ENCODE measurements at regions not wholly inside any gene's neighbourhood (a gene's known extent, or its start where the extent isn't known, plus 50 kb on each side); places are given as distances from the start of the nearest gene placed in this dataset.

DNA sequence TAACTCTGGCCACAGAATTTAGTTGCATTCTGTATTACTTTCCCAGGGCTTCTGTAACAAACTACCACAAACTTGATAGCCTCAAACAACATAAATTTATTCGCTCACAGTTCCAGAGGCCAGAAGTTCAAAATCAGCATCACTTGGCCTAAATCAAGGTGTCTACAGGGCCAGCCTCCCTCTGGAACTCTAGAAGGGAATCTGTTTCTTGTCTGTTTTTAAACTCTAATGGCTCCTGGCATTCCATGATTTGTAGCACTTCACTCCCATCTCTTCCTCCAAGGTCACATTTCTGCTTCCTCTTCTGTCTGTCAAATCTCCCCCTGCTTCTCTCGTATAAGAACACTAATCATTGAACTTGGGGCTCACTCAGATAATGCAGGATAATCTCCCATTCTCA, 151.9 kb upstream of the ARPP21 start:
- H3K27me3 ChIP-seq (ENCODE audit: insufficient read depth, low read length): no peaks in the 10 kb centered on the region
- no peak overlapping the region for H3K4me3 ChIP-seq (ENCODE audit: low read depth, low read length)
- H3K79me2 ChIP-seq (ENCODE audit: control insufficient read depth, insufficient read depth, low read length, unreplicated experiment): no peaks in the 10 kb centered on the region
- H3K4me1 ChIP-seq (ENCODE audit: control insufficient read depth, insufficient read depth, low read length, unreplicated experiment): no peaks in the 10 kb centered on the region
- H3K36me3 ChIP-seq (ENCODE audit: insufficient read depth, low read length): no peaks in the 10 kb centered on the region
- H3K27ac ChIP-seq (ENCODE audit: low read depth, low read length): no peak overlapping the region
- H2AFZ ChIP-seq (ENCODE audit: low read length, unreplicated experiment): no peak overlapping the region

DNA sequence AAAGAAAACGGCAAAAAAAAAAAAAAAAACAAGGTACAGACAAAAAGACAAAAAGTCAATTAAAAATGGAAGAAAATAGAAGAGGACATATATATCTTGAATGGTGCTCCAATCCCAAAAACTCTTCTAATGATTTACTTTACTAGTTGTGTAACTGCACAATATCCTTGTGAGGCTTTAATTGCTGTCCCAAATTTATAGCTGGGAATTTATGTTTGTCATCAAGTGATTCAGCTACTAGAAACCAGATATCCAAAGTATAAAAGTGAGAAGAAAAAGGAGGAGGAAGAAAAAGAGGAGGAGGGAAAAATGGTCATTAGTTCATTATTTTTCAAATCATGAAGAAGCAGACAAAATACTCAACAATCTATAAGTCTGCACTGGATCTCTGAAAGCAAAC, 150.8 kb upstream of the ARPP21 start:
- H2AFZ ChIP-seq (ENCODE audit: low read length, unreplicated experiment): no peak overlapping the region

DNA sequence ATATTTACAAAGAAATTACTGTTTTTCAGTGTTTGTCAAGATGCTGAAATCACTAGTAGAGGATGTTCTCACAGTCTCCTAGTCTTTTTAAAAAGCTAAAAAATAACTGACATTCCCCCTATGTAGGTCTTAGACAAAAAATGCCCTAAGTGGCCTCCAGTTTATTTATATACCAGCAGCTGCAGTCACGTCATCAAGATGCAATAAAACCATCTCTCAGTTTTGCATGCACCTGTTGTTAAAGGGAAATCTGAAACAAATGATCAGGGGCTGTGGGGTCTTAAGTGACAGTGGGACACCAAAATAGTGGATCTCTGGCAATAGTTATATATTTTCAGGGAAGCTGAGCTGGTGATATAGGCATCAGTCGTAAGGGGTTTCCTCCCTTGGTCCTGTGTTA, 146.5 kb upstream of the ARPP21 start:
- Histone ChIP-seq H3K4me3 (ENCODE audit: low read depth, low read length) (no peak overlapping the region), H3K79me2 (ENCODE audit: control insufficient read depth, insufficient read depth, low read length, unreplicated experiment) (no peaks in the 10 kb centered on the region), H3K4me1 (ENCODE audit: control insufficient read depth, insufficient read depth, low read length, unreplicated experiment) (no peaks in the 10 kb centered on the region), H2AFZ (ENCODE audit: low read length, unreplicated experiment) (no peak overlapping the region), H3K27ac (ENCODE audit: low read depth, low read length) (no peak overlapping the region), H3K27me3 (ENCODE audit: insufficient read depth, low read length) (no peaks in the 10 kb centered on the region), H3K36me3 (ENCODE audit: insufficient read depth, low read length) (no peaks in the 10 kb centered on the region)

More for the DNA sequence above, 150.8 kb upstream of the ARPP21 start:
- Histone ChIP-seq H3K79me2 (ENCODE audit: control insufficient read depth, insufficient read depth, low read length, unreplicated experiment) (no peaks in the 10 kb centered on the region), H3K36me3 (ENCODE audit: insufficient read depth, low read length) (no peaks in the 10 kb centered on the region), H3K4me1 (ENCODE audit: control insufficient read depth, insufficient read depth, low read length, unreplicated experiment) (no peaks in the 10 kb centered on the region), H3K27me3 (ENCODE audit: insufficient read depth, low read length) (no peaks in the 10 kb centered on the region), H3K4me3 (ENCODE audit: low read depth, low read length) (no peak overlapping the region), H3K27ac (ENCODE audit: low read depth, low read length) (no peak overlapping the region)

DNA sequence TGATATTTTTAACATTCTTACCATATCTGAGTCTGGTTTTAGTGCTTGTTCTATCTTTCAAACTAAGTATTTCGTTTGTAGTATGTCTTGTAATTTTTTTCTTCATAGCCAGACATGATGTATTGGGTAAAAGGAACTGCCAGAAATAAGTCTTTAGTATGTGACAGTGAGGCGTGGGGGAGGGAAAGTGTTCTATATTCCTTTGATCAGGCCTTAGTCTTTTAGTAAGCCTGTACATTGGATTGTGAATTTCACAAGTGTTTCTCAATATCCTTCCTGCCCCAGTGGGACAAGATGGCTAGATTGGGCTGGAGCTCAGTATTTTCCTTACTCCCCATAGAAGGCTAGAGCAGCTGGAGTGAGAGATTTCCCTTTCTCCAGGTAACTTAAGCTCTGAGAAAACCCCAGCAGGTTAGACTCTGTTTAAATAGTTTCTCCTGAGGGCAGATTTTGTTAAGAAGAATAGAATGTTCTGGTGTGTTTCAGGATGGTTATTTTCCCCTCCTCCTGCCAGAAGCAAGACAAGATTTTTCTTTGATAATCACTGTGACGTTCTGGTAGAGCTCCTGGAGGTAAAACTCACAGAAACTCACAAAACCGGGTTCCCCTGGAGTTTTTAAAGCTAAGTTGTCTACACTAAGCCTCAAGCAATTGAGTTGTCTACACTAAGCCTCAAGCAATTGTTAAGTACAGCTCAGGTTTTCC, 140.7 kb upstream of the ARPP21 start:
- no peaks in the 10 kb centered on the region for H3K36me3 ChIP-seq (ENCODE audit: insufficient read depth, low read length)
- no peak overlapping the region for H3K4me3 ChIP-seq (ENCODE audit: low read depth, low read length)
- H3K4me1 ChIP-seq (ENCODE audit: control insufficient read depth, insufficient read depth, low read length, unreplicated experiment): no peaks in the 10 kb centered on the region
- H3K27ac ChIP-seq (ENCODE audit: low read depth, low read length): no peak overlapping the region
- no peaks in the 10 kb centered on the region for H3K27me3 ChIP-seq (ENCODE audit: insufficient read depth, low read length)
- H3K79me2 ChIP-seq (ENCODE audit: control insufficient read depth, insufficient read depth, low read length, unreplicated experiment): no peaks in the 10 kb centered on the region
- H2AFZ ChIP-seq (ENCODE audit: low read length, unreplicated experiment): no peak overlapping the region

DNA sequence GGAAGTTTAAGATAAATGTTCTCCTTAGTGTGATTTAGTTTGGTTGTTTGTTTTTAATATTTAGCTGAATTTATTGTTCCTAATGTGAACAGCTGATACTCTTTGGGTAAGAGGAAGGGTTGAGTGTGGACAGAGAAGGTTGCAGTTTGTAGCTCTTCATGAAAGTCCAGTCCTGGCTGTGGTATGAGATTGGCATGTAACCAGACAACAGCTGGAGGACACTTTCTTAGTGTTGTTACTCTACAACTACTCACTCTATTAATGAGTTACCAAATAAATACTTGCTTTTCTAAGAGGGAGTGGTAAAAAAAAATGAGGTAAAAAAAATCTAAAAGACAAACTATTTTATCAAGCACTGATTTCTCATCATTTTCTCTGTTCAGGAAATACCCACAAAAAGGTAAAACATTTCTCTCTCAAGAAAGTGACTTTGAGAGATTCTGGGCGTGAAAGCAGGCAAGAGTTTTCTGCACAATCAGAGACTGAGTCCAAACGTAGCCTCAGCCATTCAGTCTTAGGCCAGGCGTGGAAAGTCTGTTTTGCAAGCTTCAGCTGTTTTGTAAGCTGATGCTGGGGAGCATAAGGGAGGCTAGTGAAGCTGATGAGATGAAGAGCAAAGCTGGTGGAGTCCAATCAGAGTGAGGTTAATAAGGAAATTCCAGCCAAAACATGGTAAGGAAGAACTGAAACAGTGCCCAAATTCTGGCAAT, 138.5 kb upstream of the ARPP21 start:
- H3K4me1 ChIP-seq (ENCODE audit: control insufficient read depth, insufficient read depth, low read length, unreplicated experiment): no peaks in the 10 kb centered on the region
- H3K36me3 ChIP-seq (ENCODE audit: insufficient read depth, low read length): no peaks in the 10 kb centered on the region
- no peak overlapping the region for H2AFZ ChIP-seq (ENCODE audit: low read length, unreplicated experiment)
- H3K4me3 ChIP-seq (ENCODE audit: low read depth, low read length): no peak overlapping the region
- no peaks in the 10 kb centered on the region for H3K79me2 ChIP-seq (ENCODE audit: control insufficient read depth, insufficient read depth, low read length, unreplicated experiment)
- H3K27me3 ChIP-seq (ENCODE audit: insufficient read depth, low read length): no peaks in the 10 kb centered on the region
- no peak overlapping the region for H3K27ac ChIP-seq (ENCODE audit: low read depth, low read length)

DNA sequence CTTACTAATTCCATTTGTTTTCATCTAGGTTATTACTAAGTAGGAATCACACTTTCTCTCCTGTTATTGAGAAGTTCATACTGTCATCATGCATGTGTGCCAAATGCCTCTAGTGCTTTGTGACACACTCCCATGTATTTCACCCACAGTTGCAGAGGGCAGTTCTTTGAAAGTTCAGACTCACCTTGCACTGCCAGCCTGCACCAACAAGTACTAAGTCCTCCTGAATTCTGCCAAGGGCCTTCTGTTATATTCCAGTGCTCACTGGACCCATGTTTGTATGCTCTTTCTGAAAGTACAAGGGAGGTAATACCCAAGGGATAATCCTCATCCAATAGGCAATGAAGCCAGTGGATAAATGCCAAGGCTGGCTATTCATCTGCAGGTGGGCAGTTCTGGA, 136.6 kb upstream of the ARPP21 start:
- Histone ChIP-seq H2AFZ (ENCODE audit: low read length, unreplicated experiment) (no peak overlapping the region), H3K4me3 (ENCODE audit: low read depth, low read length) (no peak overlapping the region), H3K36me3 (ENCODE audit: insufficient read depth, low read length) (no peaks in the 10 kb centered on the region), H3K4me1 (ENCODE audit: control insufficient read depth, insufficient read depth, low read length, unreplicated experiment) (no peaks in the 10 kb centered on the region), H3K27ac (ENCODE audit: low read depth, low read length) (no peak overlapping the region), H3K27me3 (ENCODE audit: insufficient read depth, low read length) (no peaks in the 10 kb centered on the region), H3K79me2 (ENCODE audit: control insufficient read depth, insufficient read depth, low read length, unreplicated experiment) (no peaks in the 10 kb centered on the region)

DNA sequence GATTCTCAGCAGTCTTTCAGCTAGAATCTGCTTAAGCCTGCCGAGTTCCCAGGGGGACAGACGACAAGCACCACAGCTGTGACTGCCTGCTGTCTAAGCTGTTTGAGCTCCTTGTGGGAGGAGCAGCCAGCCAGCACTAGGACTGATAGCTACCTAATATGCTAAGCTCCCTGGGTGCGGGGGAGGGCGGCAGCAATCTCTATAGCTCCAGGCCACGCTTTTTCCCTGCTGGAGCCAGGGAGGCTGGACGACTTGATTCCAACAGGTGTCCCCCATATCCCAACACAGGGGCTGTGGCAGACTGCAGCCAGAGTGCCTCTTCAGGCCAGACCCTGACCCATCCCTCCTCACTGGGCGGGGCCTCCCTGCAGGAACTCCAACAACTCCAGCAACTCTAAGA, 134.1 kb upstream of the ARPP21 start:
- Histone ChIP-seq H3K36me3 (ENCODE audit: insufficient read depth, low read length) (no peaks in the 10 kb centered on the region), H3K4me1 (ENCODE audit: control insufficient read depth, insufficient read depth, low read length, unreplicated experiment) (no peaks in the 10 kb centered on the region), H3K27ac (ENCODE audit: low read depth, low read length) (no peak overlapping the region), H3K4me3 (ENCODE audit: low read depth, low read length) (no peak overlapping the region), H2AFZ (ENCODE audit: low read length, unreplicated experiment) (no peak overlapping the region), H3K27me3 (ENCODE audit: insufficient read depth, low read length) (no peaks in the 10 kb centered on the region), H3K79me2 (ENCODE audit: control insufficient read depth, insufficient read depth, low read length, unreplicated experiment) (no peaks in the 10 kb centered on the region)

DNA sequence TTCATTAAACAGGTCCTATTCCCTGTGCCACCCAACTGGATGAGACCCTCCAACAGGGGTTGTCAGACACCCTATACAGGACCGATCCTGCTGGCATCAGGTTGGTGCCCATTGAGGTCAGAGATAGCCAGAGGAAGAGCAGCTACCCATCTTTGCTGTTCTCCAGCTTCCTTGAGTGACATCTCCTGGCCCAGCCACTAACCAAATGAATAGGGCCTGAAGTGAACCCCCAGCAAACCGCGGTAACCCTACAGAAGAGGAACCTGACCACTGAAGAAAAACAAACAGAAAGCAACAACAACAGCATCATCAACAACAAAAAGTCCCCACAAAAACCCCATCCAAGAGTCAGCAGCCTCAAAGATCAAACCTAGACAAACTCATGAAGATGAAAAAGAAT, 133.6 kb upstream of the ARPP21 start:
- H3K4me3 ChIP-seq (ENCODE audit: low read depth, low read length): no peak overlapping the region
- H2AFZ ChIP-seq (ENCODE audit: low read length, unreplicated experiment): no peak overlapping the region
- no peak overlapping the region for H3K27ac ChIP-seq (ENCODE audit: low read depth, low read length)
- no peaks in the 10 kb centered on the region for H3K36me3 ChIP-seq (ENCODE audit: insufficient read depth, low read length)
- H3K27me3 ChIP-seq (ENCODE audit: insufficient read depth, low read length): no peaks in the 10 kb centered on the region
- no peaks in the 10 kb centered on the region for H3K4me1 ChIP-seq (ENCODE audit: control insufficient read depth, insufficient read depth, low read length, unreplicated experiment)
- H3K79me2 ChIP-seq (ENCODE audit: control insufficient read depth, insufficient read depth, low read length, unreplicated experiment): no peaks in the 10 kb centered on the region

DNA sequence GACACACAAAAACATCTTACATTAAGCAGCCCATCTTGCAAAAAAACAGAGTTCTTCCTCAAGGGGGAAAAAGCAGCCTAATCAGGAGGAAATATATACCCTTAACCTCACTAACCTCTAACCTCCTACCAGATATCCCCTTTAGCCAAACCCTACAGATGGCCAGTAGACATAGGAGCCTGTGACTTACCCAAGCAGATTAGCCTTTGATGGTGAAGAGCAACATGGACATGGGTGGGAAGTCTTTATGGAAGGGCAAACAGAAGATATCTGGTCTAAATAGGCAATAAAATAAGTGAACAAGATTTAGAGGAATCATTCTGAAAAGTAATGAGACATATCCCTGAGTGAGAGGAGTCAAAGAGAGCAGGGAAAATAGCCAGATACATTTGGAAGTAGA, 119.4 kb upstream of the ARPP21 start:
- Histone ChIP-seq H3K36me3 (ENCODE audit: insufficient read depth, low read length) (no peaks in the 10 kb centered on the region), H3K79me2 (ENCODE audit: control insufficient read depth, insufficient read depth, low read length, unreplicated experiment) (no peaks in the 10 kb centered on the region), H3K27me3 (ENCODE audit: insufficient read depth, low read length) (no peaks in the 10 kb centered on the region), H3K4me3 (ENCODE audit: low read depth, low read length) (no peak overlapping the region), H3K4me1 (ENCODE audit: control insufficient read depth, insufficient read depth, low read length, unreplicated experiment) (no peaks in the 10 kb centered on the region), H3K27ac (ENCODE audit: low read depth, low read length) (no peak overlapping the region), H2AFZ (ENCODE audit: low read length, unreplicated experiment) (no peak overlapping the region)

DNA sequence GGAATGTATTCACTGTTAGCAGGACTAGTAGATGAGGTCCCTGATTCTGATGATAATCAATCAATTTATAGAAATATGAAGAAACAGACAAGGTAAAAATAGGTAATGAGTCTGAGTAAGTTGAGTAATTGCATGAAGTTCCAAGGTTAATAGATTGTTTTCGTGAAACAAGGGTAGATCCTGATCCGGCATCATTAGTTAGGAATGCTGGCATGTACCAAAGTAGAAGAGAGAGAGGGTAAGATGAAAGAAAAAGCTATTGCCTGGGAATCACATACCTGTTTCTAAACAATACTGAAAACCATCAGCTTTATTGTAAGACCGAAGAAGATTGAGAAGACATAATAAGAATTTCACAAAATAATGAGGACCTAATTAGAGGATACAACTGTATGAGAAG, 118.1 kb upstream of the ARPP21 start:
- Histone ChIP-seq H2AFZ (ENCODE audit: low read length, unreplicated experiment) (no peak overlapping the region), H3K79me2 (ENCODE audit: control insufficient read depth, insufficient read depth, low read length, unreplicated experiment) (no peaks in the 10 kb centered on the region), H3K4me1 (ENCODE audit: control insufficient read depth, insufficient read depth, low read length, unreplicated experiment) (no peaks in the 10 kb centered on the region), H3K4me3 (ENCODE audit: low read depth, low read length) (no peak overlapping the region), H3K27me3 (ENCODE audit: insufficient read depth, low read length) (no peaks in the 10 kb centered on the region), H3K27ac (ENCODE audit: low read depth, low read length) (no peak overlapping the region), H3K36me3 (ENCODE audit: insufficient read depth, low read length) (no peaks in the 10 kb centered on the region)

DNA sequence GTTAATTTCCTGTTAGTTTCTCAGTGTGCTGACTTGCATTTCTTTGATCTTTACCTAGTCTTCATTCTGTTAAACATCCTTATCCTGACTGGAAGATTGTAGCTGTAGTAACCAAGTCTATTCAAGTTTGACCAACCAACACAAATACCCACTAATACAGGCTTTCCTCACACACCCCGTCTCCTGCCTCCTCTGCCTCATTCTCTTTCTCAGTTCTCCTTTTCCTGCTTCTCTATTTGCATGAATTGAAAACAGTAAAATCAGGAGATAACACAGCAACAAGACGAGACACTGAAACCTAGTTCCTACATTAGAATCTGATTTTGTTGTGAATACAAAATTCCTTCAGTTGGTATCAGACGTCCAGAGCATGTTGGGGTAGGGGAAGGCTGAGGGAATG, 116.9 kb upstream of the ARPP21 start:
- no peak overlapping the region for H2AFZ ChIP-seq (ENCODE audit: low read length, unreplicated experiment)
- no peak overlapping the region for H3K4me3 ChIP-seq (ENCODE audit: low read depth, low read length)
- no peak overlapping the region for H3K27ac ChIP-seq (ENCODE audit: low read depth, low read length)
- no peaks in the 10 kb centered on the region for H3K27me3 ChIP-seq (ENCODE audit: insufficient read depth, low read length)
- no peaks in the 10 kb centered on the region for H3K79me2 ChIP-seq (ENCODE audit: control insufficient read depth, insufficient read depth, low read length, unreplicated experiment)
- no peaks in the 10 kb centered on the region for H3K4me1 ChIP-seq (ENCODE audit: control insufficient read depth, insufficient read depth, low read length, unreplicated experiment)
- H3K36me3 ChIP-seq (ENCODE audit: insufficient read depth, low read length): no peaks in the 10 kb centered on the region
